ENCODE measurements at regions not wholly inside any gene's neighbourhood (a gene's known extent, or its start where the extent isn't known, plus 50 kb on each side); places are given as distances from the start of the nearest gene placed in this dataset.

- no peaks in the 10 kb centered on the region for H3K9me3 ChIP-seq
- no peaks in the 10 kb centered on the region for H3K27me3 ChIP-seq
- DNase-seq: no peak
- intact Hi-C loops (cut with DNase I): no loop called here
- no peaks in the 10 kb centered on the region for H3K36me3 ChIP-seq (replicated peaks in 1 of 2; ENCODE audit: insufficient read depth in 1 of 2, low read depth in 2 of 2)
- H3K4me1 ChIP-seq: no peaks in the 10 kb centered on the region
- 12 to 16% methylated on average over 1 of the region's 1 CpG for WGBS, 2 donors
- H3K27ac ChIP-seq: no peak overlapping the region
- ATAC-seq: no peak
- TF ChIP-seq, protein P1, sequence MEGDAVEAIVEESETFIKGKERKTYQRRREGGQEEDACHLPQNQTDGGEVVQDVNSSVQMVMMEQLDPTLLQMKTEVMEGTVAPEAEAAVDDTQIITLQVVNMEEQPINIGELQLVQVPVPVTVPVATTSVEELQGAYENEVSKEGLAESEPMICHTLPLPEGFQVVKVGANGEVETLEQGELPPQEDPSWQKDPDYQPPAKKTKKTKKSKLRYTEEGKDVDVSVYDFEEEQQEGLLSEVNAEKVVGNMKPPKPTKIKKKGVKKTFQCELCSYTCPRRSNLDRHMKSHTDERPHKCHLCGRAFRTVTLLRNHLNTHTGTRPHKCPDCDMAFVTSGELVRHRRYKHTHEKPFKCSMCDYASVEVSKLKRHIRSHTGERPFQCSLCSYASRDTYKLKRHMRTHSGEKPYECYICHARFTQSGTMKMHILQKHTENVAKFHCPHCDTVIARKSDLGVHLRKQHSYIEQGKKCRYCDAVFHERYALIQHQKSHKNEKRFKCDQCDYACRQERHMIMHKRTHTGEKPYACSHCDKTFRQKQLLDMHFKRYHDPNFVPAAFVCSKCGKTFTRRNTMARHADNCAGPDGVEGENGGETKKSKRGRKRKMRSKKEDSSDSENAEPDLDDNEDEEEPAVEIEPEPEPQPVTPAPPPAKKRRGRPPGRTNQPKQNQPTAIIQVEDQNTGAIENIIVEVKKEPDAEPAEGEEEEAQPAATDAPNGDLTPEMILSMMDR (IDR thresholded peaks at IDR 0.05): no peak
- H3K4me3 ChIP-seq: no peak overlapping the region
Observed at GRCh38 chr7:108869070-108869469, 299.4 kb downstream of the DNAJB9 start.

DNA sequence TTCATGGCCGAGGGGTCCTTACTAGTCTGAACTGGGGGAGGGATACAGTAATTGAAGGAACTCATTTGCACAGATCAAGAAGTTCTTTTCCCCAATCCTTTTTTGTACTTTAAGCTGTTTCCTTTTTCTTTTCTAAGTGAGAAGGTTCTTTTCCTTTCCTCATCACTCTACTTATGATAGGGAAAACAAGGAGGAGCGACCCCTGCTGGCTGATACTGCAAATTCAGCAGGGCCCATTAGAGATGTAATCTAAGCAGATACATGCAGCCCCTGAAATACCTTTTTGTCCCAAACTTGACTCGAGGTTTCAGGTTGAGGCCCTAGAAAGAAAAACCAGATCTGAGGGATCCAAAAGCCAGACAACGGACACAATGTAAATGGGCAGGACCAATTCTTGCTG lies 305.5 kb downstream of the DNAJB9 start:
- WGBS, 2 donors: 43 to 44% methylated on average over 4 of the region's 4 CpGs
- H3K27ac ChIP-seq: no peak overlapping the region
- no peak for TF ChIP-seq POLR2A (IDR thresholded peaks at IDR 0.05)
- TF ChIP-seq, protein P1 (IDR thresholded peaks at IDR 0.05): no peak
- peaks cover 0 to 8% (median 0%) of the 10 kb centered on the region in 3 donors for H3K9me3 ChIP-seq
- no peaks in the 10 kb centered on the region for H3K36me3 ChIP-seq (replicated peaks in 1 of 2; ENCODE audit: insufficient read depth in 1 of 2, low read depth in 2 of 2)
- DNase-seq (no peak), ATAC-seq (no peak)
- no peaks in the 10 kb centered on the region for H3K27me3 ChIP-seq
- intact Hi-C loops (cut with DNase I): no loop called here
- H3K4me3 ChIP-seq: no peak overlapping the region
- H3K4me1 ChIP-seq: no peaks in the 10 kb centered on the region

DNA sequence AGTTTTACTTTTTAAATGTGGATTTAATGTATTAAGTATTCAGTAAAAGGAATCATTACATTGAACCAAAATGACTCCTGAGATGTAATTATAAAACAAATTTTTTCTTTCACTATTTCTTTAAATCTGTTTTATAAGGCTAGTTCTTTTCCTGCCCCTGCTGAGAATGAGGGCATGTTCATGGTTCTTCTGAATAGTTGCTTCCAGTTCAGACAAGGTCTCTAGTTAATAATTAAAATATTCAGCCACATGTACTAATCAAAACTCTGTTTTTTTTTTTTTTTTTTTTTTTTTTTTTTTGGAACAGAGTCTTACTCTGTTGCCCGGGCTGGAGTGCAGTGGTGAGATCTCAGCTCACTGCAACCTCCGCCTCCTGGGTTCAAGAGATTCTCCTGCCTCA lies 321.2 kb downstream of the DNAJB9 start:
- Histone ChIP-seq H3K4me3 (no peak overlapping the region), H3K9me3 (no peaks in the 10 kb centered on the region), H3K36me3 (replicated peaks in 1 of 2; ENCODE audit: insufficient read depth in 1 of 2, low read depth in 2 of 2) (no peaks in the 10 kb centered on the region), H3K4me1 (no peaks in the 10 kb centered on the region), H3K27ac (no peak overlapping the region), H3K27me3 (no peaks in the 10 kb centered on the region)
- intact Hi-C loops (cut with DNase I): no loop called here
- 41 to 43% methylated on average over 2 of the region's 2 CpGs for WGBS, 2 donors
- peak in 1 of 4 donors; percentile 9 for DNase-seq
- ATAC-seq: no peak
- no peak for TF ChIP-seq POLR2A (IDR thresholded peaks at IDR 0.05)
- TF ChIP-seq, protein P1 (IDR thresholded peaks at IDR 0.05): no peak

- ATAC-seq: no peak
- H3K27ac ChIP-seq: no peak overlapping the region
- no peak for DNase-seq
- TF ChIP-seq, protein P1 (IDR thresholded peaks at IDR 0.05): no peak
- TF ChIP-seq POLR2A (IDR thresholded peaks at IDR 0.05): no peak
- H3K9me3 ChIP-seq: no peaks in the 10 kb centered on the region
- no peaks in the 10 kb centered on the region for H3K27me3 ChIP-seq
- WGBS, 2 donors: 68% methylated on average over 1 of the region's 1 CpG
- no peaks in the 10 kb centered on the region for H3K36me3 ChIP-seq (replicated peaks in 1 of 2; ENCODE audit: insufficient read depth in 1 of 2, low read depth in 2 of 2)
- intact Hi-C loops (cut with DNase I): no loop called here
- H3K4me3 ChIP-seq: no peak overlapping the region
- no peaks in the 10 kb centered on the region for H3K4me1 ChIP-seq
Observed at GRCh38 chr7:108908456-108908855, 338.8 kb downstream of the DNAJB9 start.

- ATAC-seq (no peak), DNase-seq (no peak)
- TF ChIP-seq POLR2A (IDR thresholded peaks at IDR 0.05): no peak
- TF ChIP-seq, protein P1 (IDR thresholded peaks at IDR 0.05): no peak
- intact Hi-C loops (cut with DNase I): no loop called here
- Histone ChIP-seq H3K36me3 (replicated peaks in 1 of 2; ENCODE audit: insufficient read depth in 1 of 2, low read depth in 2 of 2) (no peaks in the 10 kb centered on the region), H3K9me3 (no peaks in the 10 kb centered on the region), H3K4me3 (no peak overlapping the region), H3K27ac (no peak overlapping the region), H3K27me3 (no peaks in the 10 kb centered on the region), H3K4me1 (no peaks in the 10 kb centered on the region)
- WGBS, 2 donors: 93 to 100% methylated on average over 1 of the region's 1 CpG
Observed at GRCh38 chr7:108911016-108911415, 341.3 kb downstream of the DNAJB9 start.

All from body of pancreas (tissue), 4 donors.